HG03103 (cell line): ENCODE measurements at regions not wholly inside any gene's neighbourhood (a gene's known extent, or its start where the extent isn't known, plus 50 kb on each side); places are given as distances from the start of the nearest gene placed in this dataset.

Experiments used
- ATAC-seq: cut with Tn5 transposase; IDR thresholded peaks from one replicate; pipeline ENCODE4 v1.9.1; 2021; ENCODE audit warnings: low read depth; ENCODE audit not compliant: unreplicated experiment

DNA sequence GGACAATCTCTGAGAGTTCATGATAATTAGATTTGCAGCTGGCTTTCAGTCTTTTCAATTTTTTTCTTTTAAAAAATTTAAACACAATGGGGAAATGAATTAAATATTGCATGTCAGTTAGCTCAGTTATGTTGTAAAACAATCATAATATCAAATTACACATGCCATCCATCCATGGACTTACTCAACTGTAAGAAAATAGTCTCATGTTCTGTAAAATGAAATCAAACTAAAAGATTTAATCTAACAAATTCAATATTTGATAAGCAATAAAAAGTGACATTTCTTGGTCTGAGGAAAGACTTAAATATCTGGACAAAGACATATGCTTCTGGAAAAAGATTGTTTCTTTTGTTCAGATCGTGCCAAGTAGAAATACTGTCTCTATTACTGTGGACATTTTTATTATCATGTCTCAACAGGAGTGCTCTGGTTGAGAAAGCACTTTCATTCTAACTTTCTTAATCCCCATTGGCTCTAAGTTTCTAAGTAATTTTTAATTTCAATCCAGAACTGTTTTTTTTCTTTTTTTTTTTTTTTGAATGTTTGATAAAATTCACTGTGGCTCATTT lies 179.2 kb upstream of the FAM3C start:
- ATAC-seq = no peak

DNA sequence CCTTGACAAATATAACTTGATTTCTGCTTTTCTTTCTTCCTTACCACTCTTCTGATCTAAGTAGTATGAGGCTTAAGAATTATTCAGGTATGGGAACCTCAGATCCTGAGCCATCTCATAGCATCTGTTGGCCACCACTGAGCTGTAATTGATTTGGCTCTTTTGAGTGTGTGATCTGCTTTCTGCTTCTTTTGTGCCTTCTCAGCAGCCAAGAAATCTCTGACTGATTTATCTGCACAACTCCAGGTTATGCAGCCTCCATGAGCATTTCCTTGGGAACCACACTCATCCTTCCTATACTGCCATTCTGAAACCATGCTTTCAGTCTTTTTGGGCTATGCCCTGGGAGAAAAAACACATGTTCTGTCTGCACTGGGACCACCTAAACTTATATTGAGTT lies 178.0 kb upstream of the FAM3C start:
- ATAC-seq = no peak

DNA sequence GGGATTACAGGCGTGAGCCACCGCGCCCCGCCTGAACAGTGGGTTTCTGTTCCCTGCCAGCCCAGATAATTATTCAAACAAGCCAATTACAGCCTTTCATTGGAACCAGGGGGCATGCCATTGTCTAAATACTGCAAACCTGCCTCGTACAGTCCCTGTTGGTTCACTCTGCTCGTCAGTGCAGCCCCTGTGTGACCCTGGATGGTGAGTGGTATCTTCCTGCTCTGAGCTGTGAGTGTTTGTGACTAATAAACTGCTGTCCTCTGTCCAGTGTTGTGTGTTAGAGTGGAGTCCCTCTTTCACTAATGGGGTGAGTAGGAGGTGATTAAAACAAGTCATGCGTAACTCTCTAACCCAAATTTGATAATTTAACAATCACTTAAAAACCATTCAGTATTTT lies 176.5 kb upstream of the FAM3C start:
- no peak for ATAC-seq

DNA sequence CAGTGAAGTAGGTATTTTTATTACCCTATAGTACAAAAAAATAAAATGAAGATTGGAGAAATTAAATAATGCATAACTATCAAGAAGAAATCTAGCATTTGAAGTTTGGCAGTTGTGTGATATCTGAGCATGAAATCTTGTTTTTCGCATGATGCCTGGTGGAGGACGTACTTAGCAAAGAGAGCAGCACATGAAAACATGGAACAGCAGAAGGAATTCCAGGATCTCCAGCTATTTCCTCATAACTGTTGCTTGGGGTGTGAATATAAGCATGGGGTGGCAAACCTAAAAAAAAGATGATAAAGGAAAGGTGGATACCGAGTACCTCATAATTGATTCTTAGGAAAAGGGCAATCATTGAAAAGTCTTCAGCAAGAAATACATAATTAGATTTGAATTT lies 174.3 kb upstream of the FAM3C start:
- ATAC-seq = no peak

DNA sequence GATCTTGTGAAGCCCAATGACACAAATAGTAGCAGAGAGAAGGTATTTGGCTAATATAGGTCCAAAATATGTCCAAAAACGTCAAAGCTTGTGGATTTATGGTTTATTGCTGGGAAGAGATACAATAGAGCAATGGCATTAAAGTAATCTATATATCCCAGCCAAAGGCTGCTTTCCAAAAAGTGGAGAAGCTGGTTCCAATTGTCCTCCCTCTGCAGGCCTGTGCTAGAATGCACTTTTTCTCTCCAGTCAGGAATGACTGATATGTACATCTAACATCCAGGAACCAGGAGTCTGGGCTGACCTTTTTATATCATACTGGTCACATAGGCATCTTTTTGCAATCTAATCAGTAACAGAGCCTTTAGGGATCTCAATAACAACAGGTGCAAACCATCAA lies 167.1 kb upstream of the FAM3C start:
- ATAC-seq = no peak

DNA sequence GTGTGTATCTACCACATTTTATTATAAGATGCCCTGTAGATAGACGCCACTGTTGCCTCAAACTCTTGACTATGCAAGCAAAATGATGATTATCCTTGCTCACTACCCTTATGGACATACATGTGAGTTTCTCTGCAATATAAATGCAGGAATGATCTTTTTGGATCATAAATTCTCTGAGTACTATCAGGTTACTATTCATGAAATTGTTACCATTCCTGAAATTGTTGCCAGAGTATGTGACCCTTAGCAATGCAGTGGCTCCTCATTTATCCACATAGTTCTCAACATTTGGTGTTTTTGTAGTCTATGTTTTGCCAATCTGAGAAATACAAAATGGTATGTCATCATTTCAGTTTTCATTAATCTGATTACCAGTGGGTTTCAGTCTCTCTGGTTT lies 166.2 kb upstream of the FAM3C start:
- no peak for ATAC-seq

DNA sequence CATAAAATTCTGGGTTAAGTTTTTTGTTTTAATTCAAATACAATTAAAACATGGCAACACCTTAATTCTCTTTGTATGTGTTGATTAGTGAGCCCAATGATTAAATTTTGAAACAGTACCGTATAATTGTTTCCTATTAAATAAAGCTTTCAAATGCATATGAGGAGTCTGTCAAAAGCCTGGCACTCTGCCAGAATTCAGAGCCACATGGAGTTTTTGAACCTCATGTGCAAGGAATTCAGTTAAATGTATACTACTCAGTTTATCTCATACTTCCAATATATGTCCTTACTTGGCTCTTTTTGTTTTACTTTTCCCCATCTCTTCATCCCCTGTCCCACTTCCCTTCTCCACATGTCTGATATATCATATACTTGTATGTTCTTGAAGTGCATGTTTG lies 165.6 kb upstream of the FAM3C start:
- no peak for ATAC-seq

DNA sequence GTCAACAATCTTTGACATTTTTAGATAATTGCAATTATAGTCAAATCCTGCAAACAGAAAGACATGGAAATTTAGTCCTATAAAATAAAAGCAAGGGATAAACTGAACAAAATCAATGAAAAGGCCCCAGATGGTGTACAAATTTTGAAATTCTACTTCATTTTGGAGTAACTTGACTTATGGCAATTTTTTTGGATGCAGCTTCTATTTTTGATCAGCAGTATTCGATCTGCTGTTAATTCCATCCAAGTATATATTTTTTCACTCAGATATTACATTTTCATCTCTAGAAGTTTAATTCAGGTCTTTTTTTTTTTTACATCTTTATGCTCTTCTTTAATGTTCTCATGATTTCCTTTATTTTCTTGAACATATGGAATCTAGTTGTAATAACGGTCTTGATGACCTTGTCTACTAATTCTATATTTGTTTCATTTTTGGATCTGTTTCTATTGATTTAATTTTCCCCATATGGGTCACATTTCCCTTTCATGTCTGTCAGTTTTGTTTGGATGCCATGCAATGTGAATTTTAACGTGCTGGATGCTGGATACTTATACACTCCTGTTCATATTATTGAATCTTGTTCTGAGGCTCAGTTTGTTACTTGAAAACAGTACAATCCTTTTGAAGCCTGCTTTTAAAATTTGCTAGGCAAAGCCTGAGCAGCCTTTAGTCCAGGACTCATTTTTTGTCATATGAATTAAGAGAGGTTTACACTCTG lies 164.3 kb upstream of the FAM3C start:
- ATAC-seq = no peak

DNA sequence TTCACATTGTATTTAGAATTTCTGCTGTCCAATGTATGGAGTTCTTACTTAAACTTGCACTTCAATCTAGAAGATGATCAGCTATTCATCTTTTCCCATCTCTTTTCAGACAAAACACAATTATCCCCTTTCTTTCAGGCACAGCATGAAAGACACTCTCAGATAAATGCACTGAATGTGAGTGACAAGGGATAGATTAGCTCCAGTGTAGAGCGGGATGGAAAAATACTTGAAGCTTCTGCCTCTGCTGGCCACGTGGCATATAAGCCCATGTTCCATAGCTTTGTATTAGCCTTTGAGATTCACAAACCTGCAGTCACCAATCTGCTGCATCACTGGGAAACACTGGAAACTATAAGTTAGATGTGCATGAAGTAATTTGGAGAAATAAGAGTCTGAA lies 162.2 kb upstream of the FAM3C start:
- ATAC-seq = no peak

DNA sequence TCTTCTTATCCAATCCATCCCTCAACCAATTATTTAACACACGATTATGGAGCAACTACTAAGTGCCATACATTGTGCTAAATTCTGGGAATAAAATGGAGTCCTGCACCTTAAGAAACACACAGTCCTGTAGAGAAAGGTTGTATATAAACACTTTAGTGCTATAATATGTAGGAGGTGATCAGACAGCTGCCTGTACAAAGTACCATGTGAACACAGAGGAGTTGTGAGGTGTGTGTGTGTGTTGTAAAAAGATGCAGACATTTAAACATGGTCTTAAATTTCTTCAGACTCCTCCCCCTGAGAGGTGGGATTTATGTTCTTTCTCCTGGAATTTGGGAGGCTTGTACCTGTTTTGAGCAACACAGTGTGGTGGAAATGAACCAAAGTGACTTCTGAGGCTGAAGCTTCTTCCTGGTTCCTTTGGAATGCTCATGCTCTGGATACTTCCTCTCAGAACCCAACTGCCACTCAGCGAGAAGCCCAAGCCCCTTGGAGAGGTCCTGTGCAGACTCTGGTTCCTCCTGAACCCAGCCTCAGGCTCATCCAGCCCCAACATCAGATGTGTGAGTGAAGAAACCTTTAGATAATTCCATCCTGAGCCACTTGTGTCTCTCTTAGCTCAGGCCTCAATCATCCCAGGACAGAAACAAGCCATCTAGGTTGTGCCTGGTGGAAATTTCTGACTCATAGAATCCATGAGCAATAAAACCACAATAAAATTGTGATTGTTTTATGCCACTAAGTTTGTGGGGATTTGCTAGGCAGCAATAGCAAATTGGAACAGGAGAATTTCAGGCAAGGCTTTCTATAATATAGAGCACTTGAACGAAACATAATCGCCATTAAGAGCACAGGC lies 161.2 kb upstream of the FAM3C start:
- ATAC-seq = no peak

DNA sequence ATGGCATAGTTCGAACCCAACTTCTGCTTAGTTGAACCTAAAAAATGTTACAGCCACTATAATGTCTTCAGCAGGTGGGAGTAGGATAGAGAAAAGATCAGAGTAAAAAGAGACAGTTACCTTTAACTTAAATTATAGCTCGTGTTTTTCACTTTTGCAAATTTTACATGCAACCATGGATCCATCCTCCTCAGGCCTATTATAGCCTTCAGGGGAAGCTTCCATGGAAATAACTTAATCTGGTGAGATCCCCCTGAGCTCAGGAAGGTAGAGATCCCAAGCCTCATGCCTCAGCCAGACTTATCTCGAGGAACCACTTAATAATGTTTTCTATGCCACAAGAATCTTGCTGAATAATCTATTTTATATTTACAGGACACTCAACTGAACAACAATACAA lies 159.4 kb upstream of the FAM3C start:
- no peak for ATAC-seq

DNA sequence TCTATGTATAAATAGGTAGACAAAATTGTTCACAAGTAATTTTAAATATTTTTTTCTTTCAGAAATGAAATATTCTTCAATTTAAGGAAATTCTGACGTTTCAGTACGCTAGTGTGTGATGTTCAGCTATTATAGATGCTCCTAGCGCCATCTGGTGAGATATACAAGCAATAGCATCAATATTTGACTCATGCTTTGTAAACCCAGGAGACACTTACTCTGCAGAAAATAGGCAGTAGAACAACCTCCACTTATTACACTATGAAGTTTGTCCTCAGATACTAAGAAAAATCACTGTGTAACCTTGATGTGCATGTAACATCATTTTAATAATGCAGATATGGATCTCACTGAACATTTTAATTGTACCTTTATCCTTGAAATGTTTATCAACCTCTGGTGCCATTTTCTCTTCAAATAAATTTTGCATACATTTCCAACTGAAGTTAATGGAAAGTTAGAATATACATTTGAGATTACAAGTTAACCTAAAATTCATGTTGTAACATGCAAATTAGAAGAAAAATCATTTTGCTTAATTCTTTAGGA lies 151.5 kb upstream of the FAM3C start:
- ATAC-seq = peak; percentile 82

DNA sequence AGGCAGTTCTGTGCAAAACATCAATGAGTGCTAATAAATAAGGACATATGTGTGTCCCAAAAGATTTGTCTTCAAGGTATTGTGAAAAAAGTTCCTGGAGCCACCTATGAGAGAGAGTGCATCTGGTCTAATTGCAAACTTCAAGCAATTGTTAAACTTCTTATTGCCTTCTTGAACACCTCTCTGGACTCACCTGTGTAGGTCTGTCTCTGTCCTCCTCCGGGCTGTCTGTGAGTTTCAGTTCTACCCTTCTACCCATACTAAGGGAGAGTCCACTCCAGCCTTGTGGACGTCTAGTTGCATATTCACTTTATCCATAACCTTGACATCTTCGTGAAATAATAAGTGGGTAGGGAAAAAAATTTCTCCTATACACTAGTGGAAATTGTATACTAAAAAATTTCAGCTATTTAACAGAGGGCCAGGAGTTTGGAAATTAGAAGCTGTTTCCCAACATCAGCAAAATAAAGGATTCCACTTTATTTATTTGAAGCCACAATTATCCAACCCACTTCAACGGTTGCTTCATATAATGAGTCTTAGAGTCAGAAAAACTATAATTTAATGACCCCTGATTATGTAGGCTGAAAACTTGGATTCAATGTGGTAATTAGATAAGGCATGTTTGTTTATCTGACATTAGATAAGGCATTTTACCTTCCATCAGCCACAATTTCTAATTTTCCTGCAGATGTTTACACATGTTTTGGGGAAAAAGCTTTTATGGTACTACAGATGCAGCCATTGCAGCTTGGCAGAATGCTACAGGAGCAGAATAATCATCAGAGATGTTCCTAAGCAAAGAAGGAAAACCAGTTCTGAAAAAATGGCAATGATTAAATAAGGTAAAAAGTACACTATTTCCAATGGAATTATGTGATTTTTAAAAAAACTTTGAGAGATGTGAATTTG lies 150.8 kb upstream of the FAM3C start:
- ATAC-seq = no peak

DNA sequence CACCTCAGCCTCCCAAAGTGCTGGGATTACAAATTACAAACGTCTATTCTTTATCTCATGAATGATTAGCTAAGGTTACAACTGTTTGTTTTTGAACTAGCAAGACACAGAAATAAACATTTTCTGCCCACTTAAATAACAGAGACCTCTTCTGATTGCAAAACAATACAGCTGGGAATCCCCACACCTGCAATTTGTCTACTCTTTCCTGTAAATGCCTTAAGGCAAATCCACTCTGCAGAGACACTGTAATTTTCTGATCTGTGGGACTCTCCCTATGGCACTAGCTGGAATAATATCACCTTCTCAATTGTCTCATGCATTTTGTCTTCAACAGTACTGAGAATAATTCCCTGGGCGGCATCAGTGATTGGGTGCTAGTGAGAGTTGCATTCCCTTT lies 149.3 kb upstream of the FAM3C start:
- ATAC-seq = no peak

DNA sequence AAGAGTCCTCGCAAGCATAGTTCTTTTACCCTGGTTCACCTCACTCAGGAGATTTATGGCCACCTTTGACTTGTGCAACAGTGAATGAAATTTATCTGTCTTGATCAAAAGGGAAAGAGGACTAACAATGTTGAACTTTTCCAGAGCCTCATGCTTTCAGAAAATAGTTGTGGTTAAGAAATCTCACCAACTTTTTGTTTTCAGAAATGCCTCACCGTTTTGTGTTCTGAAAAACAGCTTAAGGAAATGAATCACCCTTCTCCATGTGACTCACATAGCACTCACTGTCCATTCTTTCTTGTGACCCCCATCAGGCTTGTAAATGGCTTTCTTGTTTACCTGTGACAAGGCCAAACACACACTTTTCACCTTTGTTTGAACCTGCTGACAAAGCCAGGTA lies 148.6 kb upstream of the FAM3C start:
- ATAC-seq = peak; percentile 54

DNA sequence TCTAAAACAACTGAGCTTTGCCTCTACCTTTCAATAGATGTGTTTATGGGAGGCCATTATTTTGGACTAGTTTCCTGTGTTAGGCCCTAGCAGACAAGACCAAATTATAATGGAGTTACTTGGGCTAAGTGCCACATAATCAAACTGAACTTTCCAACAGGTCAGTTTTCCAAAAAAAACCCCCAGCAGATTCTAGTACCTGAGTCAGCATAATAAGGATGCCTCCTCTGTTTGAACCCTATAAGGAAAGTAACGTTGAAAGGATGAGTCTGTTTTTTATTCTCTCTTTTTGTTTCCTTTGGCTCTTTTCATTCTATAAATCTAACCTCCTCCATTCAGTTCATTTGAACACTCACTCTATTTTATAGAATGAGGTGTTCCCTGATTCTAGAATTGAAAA lies 148.1 kb upstream of the FAM3C start:
- ATAC-seq = no peak

DNA sequence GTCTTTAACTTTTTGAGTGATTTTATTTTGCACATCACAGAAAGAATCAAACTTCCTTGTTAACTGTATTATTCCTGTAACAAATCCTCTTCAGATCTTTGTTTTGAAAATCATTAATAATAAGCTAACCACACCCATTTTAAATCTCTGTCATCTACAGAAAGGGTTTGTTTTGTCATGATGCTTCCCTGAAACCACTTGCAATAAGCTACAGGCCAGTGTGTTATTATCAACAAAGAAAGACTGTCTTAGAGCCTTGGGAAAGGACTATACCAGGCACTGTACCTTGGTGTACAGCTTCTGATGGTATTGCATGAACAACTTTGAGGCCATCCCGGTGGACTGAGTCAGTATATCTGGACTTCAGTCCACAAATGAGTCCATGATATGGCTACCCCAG lies 145.3 kb upstream of the FAM3C start:
- no peak for ATAC-seq

DNA sequence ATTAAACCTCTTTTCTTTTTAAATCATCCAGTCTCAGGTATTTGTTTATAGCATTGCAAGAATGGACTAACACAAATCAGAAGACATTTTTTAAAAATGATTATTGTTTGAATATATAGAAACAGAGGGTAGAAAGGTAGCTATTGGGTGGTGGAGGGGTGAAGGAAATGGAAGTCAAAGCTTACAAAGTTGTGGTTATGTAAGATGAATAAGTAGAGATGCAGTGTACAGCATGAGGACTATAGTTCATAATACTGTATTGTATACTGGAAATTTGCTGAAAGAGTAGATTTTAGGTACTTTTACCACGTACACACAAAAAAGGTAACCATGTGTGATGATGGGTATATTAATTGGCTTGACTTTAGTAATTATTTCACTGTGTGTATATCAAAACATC lies 144.0 kb upstream of the FAM3C start:
- ATAC-seq = no peak

DNA sequence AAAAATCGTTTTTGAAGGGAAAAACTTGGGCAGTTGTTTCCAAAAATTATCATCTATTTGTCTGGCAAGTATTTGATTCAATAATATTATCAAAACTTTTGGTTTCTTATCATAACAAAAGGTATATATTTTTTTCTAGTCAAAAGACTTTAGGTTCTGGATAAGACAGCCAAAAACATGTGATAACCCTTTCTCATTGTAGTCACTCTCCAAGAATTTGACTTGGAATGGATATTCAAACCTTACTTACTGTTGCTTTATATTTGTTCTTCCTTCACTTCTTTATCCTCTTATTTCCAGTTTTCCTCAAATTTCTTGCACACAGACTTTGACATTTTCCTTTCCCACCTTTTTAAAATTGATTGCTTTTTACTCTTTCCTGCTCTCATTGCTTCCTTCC lies 140.9 kb upstream of the FAM3C start:
- no peak for ATAC-seq
